ENCODE measurements at regions not wholly inside any gene's neighbourhood (a gene's known extent, or its start where the extent isn't known, plus 50 kb on each side); places are given as distances from the start of the nearest gene placed in this dataset.

GRCh38 chr20:60244373-60245146 lies 286.3 kb downstream of the CDH26 start:
- DNase-seq: no peak

GRCh38 chr20:60246751-60247150 lies 288.5 kb downstream of the CDH26 start:
- DNase-seq: no peak

- no peak for DNase-seq
Measured at GRCh38 chr20:60249436-60249835, 291.2 kb downstream of the CDH26 start.

GRCh38 chr20:60250251-60250650 lies 292.0 kb downstream of the CDH26 start:
- no peak for DNase-seq

GRCh38 chr20:60252866-60253265 lies 294.6 kb downstream of the CDH26 start:
- no peak for DNase-seq

- DNase-seq: no peak
Measured at GRCh38 chr20:60253471-60253870, 295.2 kb downstream of the CDH26 start.

GRCh38 chr20:60254901-60255411 lies 296.7 kb downstream of the CDH26 start:
- no peak for DNase-seq

GRCh38 chr20:60255415-60255814 lies 297.2 kb downstream of the CDH26 start:
- no peak for DNase-seq

- no peak for DNase-seq
Measured at GRCh38 chr20:60255866-60256265, 297.6 kb downstream of the CDH26 start.

GRCh38 chr20:60256811-60257210 lies 298.6 kb downstream of the CDH26 start:
- DNase-seq: no peak

GRCh38 chr20:60257671-60258070 lies 299.4 kb downstream of the CDH26 start:
- no peak for DNase-seq

GRCh38 chr20:60258255-60258863 lies 300.1 kb downstream of the CDH26 start:
- no peak for DNase-seq

GRCh38 chr20:60261333-60261732 lies 303.1 kb downstream of the CDH26 start:
- no peak for DNase-seq

- DNase-seq: no peak
Measured at GRCh38 chr20:60262967-60263603, 304.9 kb downstream of the CDH26 start.

- no peak for DNase-seq
Measured at GRCh38 chr20:60263725-60264709, 305.8 kb downstream of the CDH26 start.

GRCh38 chr20:60266177-60266823 lies 308.1 kb downstream of the CDH26 start:
- DNase-seq: no peak

GRCh38 chr20:60268491-60268890 lies 310.3 kb downstream of the CDH26 start:
- no peak for DNase-seq

GRCh38 chr20:60269573-60270162 lies 311.4 kb downstream of the CDH26 start:
- DNase-seq: peak; percentile 68

- no peak for DNase-seq
Measured at GRCh38 chr20:60270341-60270740, 312.1 kb downstream of the CDH26 start.

GRCh38 chr20:60271597-60271996 lies 313.4 kb downstream of the CDH26 start:
- no peak for DNase-seq

GRCh38 chr20:60272790-60273189 lies 314.6 kb downstream of the CDH26 start:
- no peak for DNase-seq
